HG03342 (cell line): ENCODE measurements at regions not wholly inside any gene's neighbourhood (a gene's known extent, or its start where the extent isn't known, plus 50 kb on each side); places are given as distances from the start of the nearest gene placed in this dataset.

Experiments
- ATAC-seq: cut with Tn5 transposase; IDR thresholded peaks from one replicate; pipeline ENCODE4 v1.9.1; 2021; ENCODE audit warnings: mild to moderate bottlenecking, moderate library complexity; ENCODE audit not compliant: unreplicated experiment

GRCh38 chr10:120702032-120702431, 149.1 kb upstream of the WDR11 start:
- no peak for ATAC-seq

GRCh38 chr10:120705309-120705708, 145.9 kb upstream of the WDR11 start:
- ATAC-seq = no peak

GRCh38 chr10:120710076-120710475, 141.1 kb upstream of the WDR11 start:
- no peak for ATAC-seq

- no peak for ATAC-seq
These were observed 139.3 kb upstream of the WDR11 start for GRCh38 chr10:120711860-120712259.

GRCh38 chr10:120713573-120714205, 137.5 kb upstream of the WDR11 start:
- no peak for ATAC-seq

GRCh38 chr10:120715171-120715570, 136.0 kb upstream of the WDR11 start:
- ATAC-seq = no peak

GRCh38 chr10:120719333-120719732, 131.8 kb upstream of the WDR11 start:
- ATAC-seq = peak; percentile 77

- no peak for ATAC-seq
These were observed 124.2 kb upstream of the WDR11 start for GRCh38 chr10:120727001-120727400.

- no peak for ATAC-seq
These were observed 121.6 kb upstream of the WDR11 start for GRCh38 chr10:120729547-120729946.

- no peak for ATAC-seq
These were observed 119.1 kb upstream of the WDR11 start for GRCh38 chr10:120732067-120732466.

GRCh38 chr10:120732643-120733313, 118.4 kb upstream of the WDR11 start:
- no peak for ATAC-seq

- ATAC-seq = no peak
These were observed 116.6 kb upstream of the WDR11 start for GRCh38 chr10:120734483-120735078.

- no peak for ATAC-seq
These were observed 115.8 kb upstream of the WDR11 start for GRCh38 chr10:120735315-120735714.

- ATAC-seq = peak; percentile 61
These were observed 115.3 kb upstream of the WDR11 start for GRCh38 chr10:120735773-120736371.

GRCh38 chr10:120736377-120736776, 114.8 kb upstream of the WDR11 start:
- no peak for ATAC-seq

- ATAC-seq = no peak
These were observed 112.5 kb upstream of the WDR11 start for GRCh38 chr10:120738658-120739057.

GRCh38 chr10:120741396-120741795, 109.8 kb upstream of the WDR11 start:
- ATAC-seq = no peak

- no peak for ATAC-seq
These were observed 108.8 kb upstream of the WDR11 start for GRCh38 chr10:120742373-120742772.

GRCh38 chr10:120744040-120744439, 107.1 kb upstream of the WDR11 start:
- ATAC-seq = no peak

- no peak for ATAC-seq
These were observed 105.0 kb upstream of the WDR11 start for GRCh38 chr10:120746001-120746777.

- ATAC-seq = no peak
These were observed 102.6 kb upstream of the WDR11 start for GRCh38 chr10:120748519-120748918.
